ENCODE measurements at regions not wholly inside any gene's neighbourhood (a gene's known extent, or its start where the extent isn't known, plus 50 kb on each side); places are given as distances from the start of the nearest gene placed in this dataset.

DNA sequence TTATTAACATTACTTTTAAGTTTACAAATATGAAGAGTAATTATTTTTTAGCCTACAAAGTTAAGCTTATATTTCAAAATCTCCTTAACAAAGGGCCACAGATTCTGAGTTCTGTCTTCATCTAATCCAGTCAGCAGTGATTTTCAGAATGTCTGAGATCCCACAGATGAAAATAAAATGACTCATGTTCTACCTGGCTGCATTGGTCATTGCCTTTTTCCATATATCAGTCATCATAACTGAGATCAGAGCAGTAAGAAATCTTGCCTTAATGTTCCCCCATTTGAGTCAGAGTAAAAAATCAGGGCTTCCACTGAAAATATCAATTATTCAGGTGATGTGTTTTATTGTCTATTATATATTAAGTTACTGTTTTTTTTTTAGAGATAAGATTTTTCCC, 416.1 kb downstream of the MRPL39 start:
- TF ChIP-seq, protein P1, sequence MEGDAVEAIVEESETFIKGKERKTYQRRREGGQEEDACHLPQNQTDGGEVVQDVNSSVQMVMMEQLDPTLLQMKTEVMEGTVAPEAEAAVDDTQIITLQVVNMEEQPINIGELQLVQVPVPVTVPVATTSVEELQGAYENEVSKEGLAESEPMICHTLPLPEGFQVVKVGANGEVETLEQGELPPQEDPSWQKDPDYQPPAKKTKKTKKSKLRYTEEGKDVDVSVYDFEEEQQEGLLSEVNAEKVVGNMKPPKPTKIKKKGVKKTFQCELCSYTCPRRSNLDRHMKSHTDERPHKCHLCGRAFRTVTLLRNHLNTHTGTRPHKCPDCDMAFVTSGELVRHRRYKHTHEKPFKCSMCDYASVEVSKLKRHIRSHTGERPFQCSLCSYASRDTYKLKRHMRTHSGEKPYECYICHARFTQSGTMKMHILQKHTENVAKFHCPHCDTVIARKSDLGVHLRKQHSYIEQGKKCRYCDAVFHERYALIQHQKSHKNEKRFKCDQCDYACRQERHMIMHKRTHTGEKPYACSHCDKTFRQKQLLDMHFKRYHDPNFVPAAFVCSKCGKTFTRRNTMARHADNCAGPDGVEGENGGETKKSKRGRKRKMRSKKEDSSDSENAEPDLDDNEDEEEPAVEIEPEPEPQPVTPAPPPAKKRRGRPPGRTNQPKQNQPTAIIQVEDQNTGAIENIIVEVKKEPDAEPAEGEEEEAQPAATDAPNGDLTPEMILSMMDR (IDR thresholded peaks at IDR 0.05), result no peak
- TF ChIP-seq POLR2A (IDR thresholded peaks at IDR 0.05), result no peak

Data from body of pancreas (tissue), 4 donors.